ENCODE measurements at regions not wholly inside any gene's neighbourhood (a gene's known extent, or its start where the extent isn't known, plus 50 kb on each side); places are given as distances from the start of the nearest gene placed in this dataset.

- no peaks in the 10 kb centered on the region for H3K9me3 ChIP-seq (replicated peaks in 1 of 2; ENCODE audit: control insufficient read depth in 2 of 2, insufficient read depth in 1 of 2, low read depth in 1 of 2, low read length in 2 of 2)
- no peak overlapping the region for H3K4me3 ChIP-seq (ENCODE audit: low read length in 2 of 2)
- WGBS, 2 donors (ENCODE audit: extremely low coverage in 2 of 2, insufficient read length in 2 of 2, insufficient replicate concordance in 1 of 2) = no CpG with 5 or more reads among the region's 6 CpGs
Observed at GRCh38 chr20:40195742-40196141, 493.3 kb downstream of the MAFB start.

DNA sequence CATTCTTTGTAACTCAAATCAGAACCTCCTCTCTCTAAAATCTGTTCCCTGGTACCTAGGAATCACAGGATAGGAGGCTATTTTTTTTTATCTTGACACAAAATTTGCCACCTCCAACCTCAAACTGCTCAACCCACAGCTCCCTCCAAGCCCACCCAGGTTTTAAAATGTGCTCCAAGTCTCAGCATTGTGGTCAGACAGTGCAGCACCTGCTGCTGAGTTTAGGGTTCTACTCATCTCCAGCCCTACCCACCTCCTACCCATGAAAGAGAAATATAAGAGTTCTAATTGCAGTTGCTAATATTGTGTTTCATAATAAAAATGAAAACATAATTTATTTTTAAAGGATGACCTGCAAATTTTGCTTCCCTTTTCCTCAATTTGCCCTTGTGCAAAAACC is 496.5 kb downstream of the MAFB start:
- Histone ChIP-seq H4K91ac (ENCODE audit: low read depth, low read length, poor library complexity) (no peak overlapping the region), H3K79me1 (ENCODE audit: low read depth, low read length) (no peaks in the 10 kb centered on the region), H3K4me3 (ENCODE audit: low read length in 2 of 2) (no peak overlapping the region), H3K27me3 (ENCODE audit: control insufficient read depth in 3 of 3, insufficient read depth in 3 of 3, low read depth in 1 of 3, low read length in 3 of 3) (no peaks in the 10 kb centered on the region), H2BK15ac (ENCODE audit: low read length) (no peak overlapping the region), H2BK5ac (ENCODE audit: low read length) (no peak overlapping the region), H3K18ac (ENCODE audit: low read length) (no peak overlapping the region), H3K9me3 (replicated peaks in 1 of 2; ENCODE audit: control insufficient read depth in 2 of 2, insufficient read depth in 1 of 2, low read depth in 1 of 2, low read length in 2 of 2) (no peaks in the 10 kb centered on the region), H3K4me1 (ENCODE audit: control insufficient read depth in 2 of 2, insufficient read depth in 1 of 2, low read depth in 1 of 2, low read length in 2 of 2) (no peaks in the 10 kb centered on the region), H2AK5ac (ENCODE audit: low read depth, low read length) (no peak overlapping the region), H2AFZ (ENCODE audit: low read length) (no peak overlapping the region), H3K4ac (ENCODE audit: low read length) (no peak overlapping the region), H2BK12ac (ENCODE audit: low read length) (no peak overlapping the region), H3K4me2 (ENCODE audit: insufficient read depth, low read length, poor library complexity, severe bottlenecking) (no peak overlapping the region), H3K36me3 (replicated peaks in 1 of 2; ENCODE audit: control insufficient read depth in 2 of 2, insufficient read depth in 2 of 2, low read length in 2 of 2) (no peaks in the 10 kb centered on the region), H3K14ac (ENCODE audit: low read length) (no peak overlapping the region), H3K27ac (replicated peaks; ENCODE audit: low read length) (no peak overlapping the region), H3K9ac (ENCODE audit: low read depth, low read length, poor library complexity) (no peak overlapping the region), H3K23ac (ENCODE audit: low read depth, low read length, poor library complexity) (no peak overlapping the region), H2BK120ac (ENCODE audit: low read depth, low read length) (no peak overlapping the region), H4K8ac (ENCODE audit: low read depth, low read length) (no peak overlapping the region)
- no peak for DNase-seq (ENCODE audit: low spot score)

More at GRCh38 chr20:40195742-40196141, 493.3 kb downstream of the MAFB start:
- Histone ChIP-seq H3K27ac (replicated peaks; ENCODE audit: low read length) (no peak overlapping the region), H2BK5ac (ENCODE audit: low read length) (no peak overlapping the region), H3K4me1 (ENCODE audit: control insufficient read depth in 2 of 2, insufficient read depth in 1 of 2, low read depth in 1 of 2, low read length in 2 of 2) (peaks cover 0 to 1% of the 10 kb centered on the region in 2 donors), H2BK120ac (ENCODE audit: low read depth, low read length) (no peak overlapping the region), H3K18ac (ENCODE audit: low read length) (no peak overlapping the region), H2BK15ac (ENCODE audit: low read length) (no peak overlapping the region), H3K14ac (ENCODE audit: low read length) (no peak overlapping the region), H3K36me3 (replicated peaks in 1 of 2; ENCODE audit: control insufficient read depth in 2 of 2, insufficient read depth in 2 of 2, low read length in 2 of 2) (no peaks in the 10 kb centered on the region), H3K79me1 (ENCODE audit: low read depth, low read length) (no peaks in the 10 kb centered on the region), H3K23ac (ENCODE audit: low read depth, low read length, poor library complexity) (no peak overlapping the region), H3K4ac (ENCODE audit: low read length) (no peak overlapping the region), H2AK5ac (ENCODE audit: low read depth, low read length) (no peak overlapping the region), H4K8ac (ENCODE audit: low read depth, low read length) (no peak overlapping the region), H2AFZ (ENCODE audit: low read length) (no peak overlapping the region), H4K91ac (ENCODE audit: low read depth, low read length, poor library complexity) (no peak overlapping the region), H2BK12ac (ENCODE audit: low read length) (no peak overlapping the region), H3K9ac (ENCODE audit: low read depth, low read length, poor library complexity) (no peak overlapping the region), H3K27me3 (ENCODE audit: control insufficient read depth in 3 of 3, insufficient read depth in 3 of 3, low read depth in 1 of 3, low read length in 3 of 3) (no peaks in the 10 kb centered on the region), H3K4me2 (ENCODE audit: insufficient read depth, low read length, poor library complexity, severe bottlenecking) (no peak overlapping the region)
- DNase-seq (ENCODE audit: low spot score) = no peak

GRCh38 chr20:40192081-40192480 is 497.0 kb downstream of the MAFB start:
- Histone ChIP-seq H3K14ac (ENCODE audit: low read length) (no peak overlapping the region), H3K27me3 (ENCODE audit: control insufficient read depth in 3 of 3, insufficient read depth in 3 of 3, low read depth in 1 of 3, low read length in 3 of 3) (no peaks in the 10 kb centered on the region), H2BK120ac (ENCODE audit: low read depth, low read length) (no peak overlapping the region), H2BK15ac (ENCODE audit: low read length) (no peak overlapping the region), H4K8ac (ENCODE audit: low read depth, low read length) (no peak overlapping the region), H3K4me2 (ENCODE audit: insufficient read depth, low read length, poor library complexity, severe bottlenecking) (no peak overlapping the region), H3K4me1 (ENCODE audit: control insufficient read depth in 2 of 2, insufficient read depth in 1 of 2, low read depth in 1 of 2, low read length in 2 of 2) (no peaks in the 10 kb centered on the region), H2AK5ac (ENCODE audit: low read depth, low read length) (no peak overlapping the region), H3K27ac (replicated peaks; ENCODE audit: low read length) (no peak overlapping the region), H3K23ac (ENCODE audit: low read depth, low read length, poor library complexity) (no peak overlapping the region), H3K9ac (ENCODE audit: low read depth, low read length, poor library complexity) (no peak overlapping the region), H3K79me1 (ENCODE audit: low read depth, low read length) (no peaks in the 10 kb centered on the region), H2BK5ac (ENCODE audit: low read length) (no peak overlapping the region), H3K4me3 (ENCODE audit: low read length in 2 of 2) (no peak overlapping the region), H3K9me3 (replicated peaks in 1 of 2; ENCODE audit: control insufficient read depth in 2 of 2, insufficient read depth in 1 of 2, low read depth in 1 of 2, low read length in 2 of 2) (no peaks in the 10 kb centered on the region), H3K4ac (ENCODE audit: low read length) (no peak overlapping the region), H3K36me3 (replicated peaks in 1 of 2; ENCODE audit: control insufficient read depth in 2 of 2, insufficient read depth in 2 of 2, low read length in 2 of 2) (no peaks in the 10 kb centered on the region), H4K91ac (ENCODE audit: low read depth, low read length, poor library complexity) (no peak overlapping the region), H2AFZ (ENCODE audit: low read length) (no peak overlapping the region), H2BK12ac (ENCODE audit: low read length) (no peak overlapping the region), H3K18ac (ENCODE audit: low read length) (no peak overlapping the region)
- WGBS, 2 donors (ENCODE audit: extremely low coverage in 2 of 2, insufficient read length in 2 of 2, insufficient replicate concordance in 1 of 2) = no CpG with 5 or more reads among the region's 4 CpGs
- DNase-seq (ENCODE audit: low spot score) = no peak

DNA sequence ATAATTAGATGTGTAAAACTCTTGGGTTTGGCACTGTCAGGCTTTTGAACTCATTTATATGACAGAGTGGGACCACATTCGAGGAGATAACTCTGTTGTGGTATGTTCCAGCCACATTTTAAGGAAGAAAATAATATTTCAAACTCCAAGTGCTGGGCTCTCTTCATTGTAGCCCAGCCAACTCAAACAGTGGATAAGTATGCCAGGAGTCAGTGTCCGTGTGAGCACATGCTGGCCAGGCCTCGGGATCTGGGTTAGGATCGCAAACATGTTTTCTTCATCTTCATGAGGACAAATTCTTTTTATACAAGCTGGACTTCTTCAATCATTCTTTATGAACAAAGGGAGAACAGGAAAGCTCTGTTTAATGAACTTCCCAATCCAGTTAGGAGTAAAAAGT is 497.5 kb downstream of the MAFB start:
- Histone ChIP-seq H3K9me3 (replicated peaks in 1 of 2; ENCODE audit: control insufficient read depth in 2 of 2, insufficient read depth in 1 of 2, low read depth in 1 of 2, low read length in 2 of 2) (no peaks in the 10 kb centered on the region), H3K4me2 (ENCODE audit: insufficient read depth, low read length, poor library complexity, severe bottlenecking) (no peak overlapping the region), H3K4ac (ENCODE audit: low read length) (no peak overlapping the region), H3K27ac (replicated peaks; ENCODE audit: low read length) (no peak overlapping the region), H2BK120ac (ENCODE audit: low read depth, low read length) (no peak overlapping the region), H4K91ac (ENCODE audit: low read depth, low read length, poor library complexity) (no peak overlapping the region), H2BK15ac (ENCODE audit: low read length) (no peak overlapping the region), H3K79me1 (ENCODE audit: low read depth, low read length) (no peaks in the 10 kb centered on the region), H2BK5ac (ENCODE audit: low read length) (no peak overlapping the region), H3K9ac (ENCODE audit: low read depth, low read length, poor library complexity) (no peak overlapping the region), H3K27me3 (ENCODE audit: control insufficient read depth in 3 of 3, insufficient read depth in 3 of 3, low read depth in 1 of 3, low read length in 3 of 3) (no peaks in the 10 kb centered on the region), H3K14ac (ENCODE audit: low read length) (no peak overlapping the region), H3K4me3 (ENCODE audit: low read length in 2 of 2) (no peak overlapping the region), H2AFZ (ENCODE audit: low read length) (no peak overlapping the region), H3K36me3 (replicated peaks in 1 of 2; ENCODE audit: control insufficient read depth in 2 of 2, insufficient read depth in 2 of 2, low read length in 2 of 2) (no peaks in the 10 kb centered on the region), H2AK5ac (ENCODE audit: low read depth, low read length) (no peak overlapping the region), H4K8ac (ENCODE audit: low read depth, low read length) (no peak overlapping the region), H3K4me1 (ENCODE audit: control insufficient read depth in 2 of 2, insufficient read depth in 1 of 2, low read depth in 1 of 2, low read length in 2 of 2) (no peaks in the 10 kb centered on the region), H3K18ac (ENCODE audit: low read length) (no peak overlapping the region), H3K23ac (ENCODE audit: low read depth, low read length, poor library complexity) (no peak overlapping the region), H2BK12ac (ENCODE audit: low read length) (no peak overlapping the region)
- no CpG with 5 or more reads among the region's 4 CpGs for WGBS, 2 donors (ENCODE audit: extremely low coverage in 2 of 2, insufficient read length in 2 of 2, insufficient replicate concordance in 1 of 2)
- no peak for DNase-seq (ENCODE audit: low spot score)

Data from neuronal stem cell (in vitro differentiated cells).